ENCODE measurements at regions not wholly inside any gene's neighbourhood (a gene's known extent, or its start where the extent isn't known, plus 50 kb on each side); places are given as distances from the start of the nearest gene placed in this dataset.

- TF ChIP-seq POLR2AphosphoS5 (IDR thresholded peaks at IDR 0.05), result no peak
- TF ChIP-seq CTCF (IDR thresholded peaks at IDR 0.05), result no peak
Measured at GRCh38 chr16:5735444-5735843, 637.8 kb upstream of the EEF2KMT start.
